ENCODE measurements at regions not wholly inside any gene's neighbourhood (a gene's known extent, or its start where the extent isn't known, plus 50 kb on each side); places are given as distances from the start of the nearest gene placed in this dataset.

DNA sequence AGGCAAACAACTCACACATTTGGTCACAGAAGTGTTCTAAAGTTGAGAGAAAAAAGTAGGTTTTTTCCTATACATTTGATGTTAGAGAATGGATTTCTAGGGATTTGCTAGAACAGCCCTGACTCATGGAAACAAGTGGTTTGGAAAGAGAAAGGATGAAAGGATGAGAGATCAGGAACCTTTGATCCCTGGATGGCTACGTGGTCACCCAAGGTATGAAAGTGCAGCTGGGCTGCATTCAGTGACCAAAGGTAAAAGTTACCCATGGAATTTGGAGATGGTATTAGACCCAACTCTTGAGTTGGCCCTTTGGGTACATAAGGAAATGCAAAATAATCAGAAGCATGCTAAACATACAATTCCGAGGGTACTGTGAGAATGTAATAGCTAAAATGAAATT, 61.3 kb upstream of the SPIN1 start:
- intact Hi-C loops (cut with micrococcal nuclease), result no loop called here

DNA sequence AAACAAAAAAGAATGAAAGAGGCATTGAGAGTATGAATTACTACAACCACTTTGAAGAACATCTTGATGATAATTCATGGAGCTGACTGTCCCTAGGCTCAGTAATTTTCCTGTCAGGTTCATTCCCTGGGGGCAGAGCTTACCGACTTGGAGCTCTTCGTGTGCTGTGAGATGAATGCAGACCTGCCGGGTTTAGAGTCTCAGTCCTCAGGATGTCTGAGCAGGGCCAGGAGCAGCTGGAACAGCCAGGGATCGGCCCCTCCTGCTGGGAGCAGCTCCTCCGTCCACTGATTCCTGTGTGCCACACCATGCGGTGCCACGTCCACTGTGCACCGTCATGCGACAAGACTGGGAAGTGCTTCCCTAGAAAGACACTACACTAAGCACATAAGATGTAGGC, 62.2 kb upstream of the SPIN1 start:
- intact Hi-C loops (cut with micrococcal nuclease), result no loop called here

DNA sequence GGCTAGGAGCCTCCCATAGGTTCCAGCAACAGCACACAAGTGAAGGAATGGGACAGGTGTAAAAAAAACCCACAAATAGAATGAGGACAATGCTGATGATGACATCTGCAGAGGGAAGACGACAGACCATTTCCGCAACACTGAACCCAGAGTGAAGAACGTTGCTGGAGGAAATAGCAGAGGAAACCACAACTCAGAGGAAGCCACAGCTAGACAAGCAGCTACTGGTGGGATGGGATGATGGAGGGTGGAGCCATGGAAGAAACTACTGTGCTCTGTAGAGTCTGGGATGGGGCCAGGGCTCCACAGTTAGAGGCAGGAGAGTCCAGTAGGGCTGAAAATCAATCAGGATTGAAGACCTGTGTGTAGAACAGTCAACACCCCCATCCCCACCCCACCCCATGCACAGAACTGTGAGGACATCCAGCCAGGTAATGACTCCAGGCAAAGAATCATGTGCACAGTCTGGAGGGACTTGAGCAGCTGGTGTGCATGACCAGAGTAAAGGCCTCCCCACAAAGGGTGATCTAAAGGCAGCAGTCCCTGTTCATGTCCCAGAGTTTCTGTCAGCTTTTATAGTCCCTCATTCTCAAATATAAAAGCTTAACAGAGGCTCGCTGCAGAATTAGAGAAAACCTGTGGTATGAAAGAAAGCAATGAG, 65.2 kb upstream of the SPIN1 start:
- intact Hi-C loops (cut with micrococcal nuclease), result loop anchor here (1.0 to 5.0 kb wide), 3 partner anchors 11 to 64 kb away; partner anchors contain the start of gene SPIN1

DNA sequence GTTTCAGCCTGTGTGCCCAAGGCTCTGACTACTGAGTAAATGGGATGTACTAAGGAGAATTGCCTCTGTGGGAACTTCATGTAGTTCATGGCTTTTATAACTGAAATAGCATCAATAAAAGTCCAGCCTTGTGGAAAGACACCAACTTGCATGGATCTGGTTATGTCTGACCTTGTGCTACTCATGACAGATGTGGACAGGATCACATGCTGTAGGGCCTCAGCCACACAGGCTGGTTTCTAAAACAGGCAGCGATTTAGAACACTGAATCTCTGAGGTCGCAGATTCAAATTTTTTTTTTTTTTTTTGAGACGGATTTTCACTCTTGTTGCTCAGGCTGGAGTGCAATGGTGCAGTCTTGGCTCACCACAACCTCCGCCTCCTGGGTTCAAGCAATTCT, 66.5 kb upstream of the SPIN1 start:
- intact Hi-C loops (cut with micrococcal nuclease), result loop anchor here (5.0 kb wide), 1 partner anchor 66 kb away; the partner anchor contains the start of gene SPIN1

DNA sequence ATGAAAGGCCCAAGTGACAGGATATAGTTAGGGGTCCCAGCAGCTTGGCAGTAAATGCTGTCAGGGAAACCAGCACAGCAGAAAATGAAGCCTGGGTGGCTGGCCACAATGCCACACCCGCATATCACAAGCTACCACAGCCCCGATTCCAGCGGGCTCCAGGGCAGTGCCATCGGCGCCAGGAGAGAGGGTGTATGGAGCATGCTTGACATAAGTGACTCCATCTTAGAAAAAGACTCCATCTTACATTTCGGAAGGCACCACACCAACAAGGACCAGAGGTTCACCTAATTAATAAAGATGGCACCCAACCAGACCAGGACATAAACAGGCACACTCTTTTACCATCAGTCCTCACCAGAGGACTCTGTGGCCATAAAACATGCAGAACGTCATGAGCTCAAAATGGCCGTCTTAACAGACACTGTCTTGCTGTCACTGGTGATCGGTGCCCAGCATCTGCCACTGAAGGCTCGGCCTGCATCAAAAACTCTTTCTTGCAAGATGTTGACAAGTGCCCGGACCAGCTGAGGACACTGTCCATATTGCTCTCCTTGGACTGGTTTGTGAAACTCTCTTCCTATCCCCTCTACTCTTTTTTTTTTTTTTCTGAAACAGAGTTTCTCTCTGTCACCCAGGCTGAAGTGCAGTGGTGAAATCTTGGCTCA, 67.4 kb upstream of the SPIN1 start:
- intact Hi-C loops (cut with micrococcal nuclease), result loop anchor here (5.0 kb wide), 1 partner anchor 66 kb away; the partner anchor contains the start of gene SPIN1

DNA sequence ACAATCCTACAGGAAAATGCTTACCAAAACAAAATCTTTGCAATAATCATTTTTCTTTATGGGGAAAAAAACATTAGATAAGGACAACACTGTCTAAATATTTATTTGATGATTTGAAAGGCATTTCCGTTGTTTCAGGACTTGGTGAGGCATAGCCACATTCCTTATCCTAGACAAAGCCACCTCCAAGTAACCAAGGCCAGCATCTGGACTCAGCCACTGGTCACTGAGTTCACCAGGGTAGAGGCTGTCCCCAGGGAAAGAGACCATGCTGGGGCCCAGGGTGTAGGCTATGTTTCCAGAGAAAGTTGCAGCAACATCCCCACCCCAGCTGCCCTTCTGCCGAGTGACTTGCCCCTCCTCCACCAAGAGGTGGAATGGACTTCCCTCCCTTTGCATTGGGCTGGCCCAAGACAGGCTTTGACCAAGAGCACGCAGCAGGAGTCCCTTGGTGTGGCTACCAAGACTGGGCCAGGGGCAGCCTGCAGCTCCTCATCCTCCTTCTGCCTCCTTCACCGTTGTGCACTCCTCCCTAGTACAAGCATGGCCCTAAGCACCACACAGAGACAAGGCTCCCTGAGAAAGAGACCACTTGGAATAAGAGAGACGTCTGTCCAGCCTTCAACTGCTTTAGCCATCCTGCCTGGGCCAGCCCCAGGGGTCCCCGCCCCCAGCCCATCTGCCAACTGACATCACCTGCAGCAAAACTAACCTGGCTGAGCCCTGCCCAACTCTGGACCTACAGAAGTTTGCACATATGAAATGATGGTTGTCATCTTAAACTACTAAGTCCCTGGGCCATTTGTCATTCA, 68.1 kb upstream of the SPIN1 start:
- intact Hi-C loops (cut with micrococcal nuclease), result loop anchor here (5.0 kb wide), 1 partner anchor 67 kb away; the partner anchor contains the start of gene SPIN1

DNA sequence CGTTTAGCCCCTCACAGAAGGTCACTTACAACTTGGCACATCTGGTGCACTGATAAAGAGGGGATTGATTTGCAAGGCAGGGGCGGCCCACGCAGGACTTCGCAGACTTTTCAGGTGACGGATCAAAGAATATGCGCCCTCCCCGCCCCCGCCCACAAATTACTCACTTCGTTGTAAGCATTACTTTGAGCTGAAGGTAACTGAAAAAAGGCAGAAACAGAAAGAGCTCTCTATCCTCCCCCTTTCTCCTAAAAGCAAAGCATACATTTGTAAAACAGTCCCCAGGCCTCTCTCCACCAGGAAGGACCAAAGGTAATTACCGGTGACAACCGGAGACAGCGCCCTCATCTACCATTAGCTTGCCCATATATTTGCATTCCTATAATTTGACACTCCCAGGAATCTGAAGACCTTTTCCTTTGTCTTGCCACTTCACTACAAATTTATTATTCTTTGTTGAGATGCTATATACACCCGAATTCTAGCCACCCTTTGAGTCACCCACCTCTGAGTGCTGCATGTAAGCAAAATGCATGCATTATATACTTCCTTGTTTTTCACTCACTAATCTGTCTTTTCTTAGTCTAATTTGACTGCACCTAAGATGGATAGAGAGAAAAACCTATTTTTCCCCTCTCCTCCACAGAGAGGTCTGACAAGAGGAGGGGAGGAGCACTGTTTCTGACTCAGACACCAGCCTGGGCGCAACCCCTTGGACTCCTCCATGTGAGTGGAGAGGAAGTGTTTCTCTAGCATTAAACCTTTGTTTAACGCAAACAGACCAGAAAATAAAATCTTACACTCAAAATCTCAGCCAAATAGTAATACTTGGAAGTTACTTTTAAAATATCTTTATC, 74.7 kb upstream of the SPIN1 start:
- intact Hi-C loops (cut with micrococcal nuclease), result no loop called here

DNA sequence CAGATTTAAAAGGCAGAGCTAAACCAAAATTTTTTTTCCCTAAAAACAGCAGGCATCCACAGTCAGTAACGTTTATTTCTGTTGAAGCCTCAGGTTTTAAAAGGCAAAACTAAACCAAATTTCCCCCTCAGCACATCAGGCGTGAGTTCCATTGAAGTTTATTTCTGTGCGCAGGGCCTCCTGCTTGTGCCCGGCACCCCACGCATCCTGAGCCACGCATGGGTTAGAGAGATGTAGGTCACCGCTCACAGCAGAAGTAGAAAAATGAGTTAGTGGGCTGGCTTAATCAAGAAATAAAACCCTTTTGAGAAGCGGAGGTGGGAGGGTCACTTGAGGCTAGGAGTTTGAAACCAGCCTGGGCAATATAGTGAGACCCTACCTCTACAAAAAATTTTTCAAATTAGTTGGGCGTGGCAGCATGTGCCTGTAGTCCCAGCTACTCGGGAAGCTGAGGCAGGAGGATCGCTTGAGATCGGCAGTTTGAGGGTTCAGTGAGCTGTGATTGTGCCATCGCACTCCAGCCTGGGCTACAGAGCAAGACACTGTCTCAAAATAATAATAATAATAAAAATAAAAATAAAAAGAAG, 75.6 kb upstream of the SPIN1 start:
- intact Hi-C loops (cut with micrococcal nuclease), result loop anchor here (1.0 kb wide), 1 partner anchor 11 kb away; no protein-coding TSS in a partner anchor

DNA sequence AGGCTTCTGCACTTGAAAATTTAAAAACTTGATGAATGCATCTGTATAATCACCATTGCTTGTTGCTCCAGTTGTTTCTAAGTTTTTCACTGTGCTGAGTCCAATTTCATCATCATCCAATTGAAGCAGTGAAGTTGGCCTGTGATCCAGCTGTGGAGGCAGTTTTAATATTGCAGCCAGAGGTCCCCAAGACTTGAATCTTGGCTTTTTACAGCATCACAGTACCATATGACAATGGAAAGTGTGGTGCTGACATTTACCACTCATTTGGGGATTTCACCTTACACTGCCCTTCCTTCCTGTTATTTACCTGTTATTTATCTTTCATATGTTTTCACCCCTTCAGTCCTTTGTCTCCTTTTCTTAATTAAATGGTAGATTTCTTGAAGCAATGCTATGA, 76.2 kb upstream of the SPIN1 start:
- intact Hi-C loops (cut with micrococcal nuclease), result loop anchor here (1.0 kb wide), 1 partner anchor 11 kb away; no protein-coding TSS in a partner anchor

DNA sequence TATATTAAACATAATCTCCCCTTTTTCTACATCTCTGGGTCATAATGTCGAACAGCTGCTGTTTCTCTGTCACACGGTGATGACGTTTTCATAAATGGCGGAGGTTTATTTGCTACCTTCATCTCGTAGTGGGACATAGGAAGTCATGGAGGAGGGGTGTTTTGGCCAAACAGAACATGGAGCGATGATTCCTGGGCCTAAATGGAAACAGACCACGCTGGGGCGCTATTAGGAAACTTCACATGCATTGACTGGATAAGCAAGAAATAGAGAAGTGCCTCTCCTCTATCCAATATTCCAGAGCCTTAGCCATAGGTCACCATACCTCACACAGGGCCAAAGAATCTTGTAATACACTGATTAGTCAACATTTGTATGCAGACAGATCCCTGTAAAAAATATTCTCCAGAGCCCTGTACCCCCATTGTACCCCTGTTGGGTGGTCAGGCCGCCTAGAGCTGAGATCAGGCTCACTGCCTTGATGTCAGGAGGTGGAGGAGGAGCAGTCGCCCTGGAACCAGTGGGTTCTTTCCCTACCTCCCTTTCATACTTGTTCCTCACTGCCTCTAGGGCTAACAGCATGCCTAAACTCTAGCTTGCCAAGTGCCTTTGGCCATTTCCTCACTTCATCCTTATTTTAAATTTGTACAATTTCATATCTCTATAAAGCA, 77.8 kb upstream of the SPIN1 start:
- intact Hi-C loops (cut with micrococcal nuclease), result no loop called here

DNA sequence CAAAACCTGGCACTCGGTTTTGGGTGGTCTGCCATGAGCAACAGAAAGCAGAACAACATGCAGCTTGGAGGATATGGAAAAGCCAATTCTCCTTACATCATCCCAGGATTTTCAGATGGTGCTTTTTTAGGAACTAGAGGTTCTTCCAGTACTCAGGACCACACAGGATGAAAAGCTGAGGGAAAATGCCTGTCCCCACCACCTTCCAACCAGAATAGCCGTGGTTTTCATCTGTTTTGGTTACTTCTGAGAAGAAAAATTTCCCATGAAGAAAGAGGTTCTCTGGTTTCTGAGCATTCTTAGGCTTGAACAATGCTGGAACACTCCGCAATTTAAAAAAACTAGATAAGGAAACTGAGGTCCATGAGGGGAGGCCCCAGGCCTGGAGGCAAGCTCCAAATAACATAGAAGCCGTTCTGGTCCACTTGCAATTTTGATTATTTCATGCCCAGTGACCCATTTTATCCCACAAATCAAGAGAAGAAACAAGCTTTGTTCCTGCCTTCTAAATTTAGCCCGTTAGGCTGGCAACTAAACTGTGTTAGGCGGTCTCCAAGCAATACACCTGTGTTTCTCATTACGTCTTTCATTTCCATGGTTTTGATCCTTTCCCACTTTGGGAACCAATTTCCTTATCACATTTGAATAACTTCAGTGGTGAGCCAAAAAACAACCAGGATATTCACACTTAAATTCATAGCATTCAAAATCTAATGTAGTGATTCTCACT, 79.2 kb upstream of the SPIN1 start:
- intact Hi-C loops (cut with micrococcal nuclease), result no loop called here

DNA sequence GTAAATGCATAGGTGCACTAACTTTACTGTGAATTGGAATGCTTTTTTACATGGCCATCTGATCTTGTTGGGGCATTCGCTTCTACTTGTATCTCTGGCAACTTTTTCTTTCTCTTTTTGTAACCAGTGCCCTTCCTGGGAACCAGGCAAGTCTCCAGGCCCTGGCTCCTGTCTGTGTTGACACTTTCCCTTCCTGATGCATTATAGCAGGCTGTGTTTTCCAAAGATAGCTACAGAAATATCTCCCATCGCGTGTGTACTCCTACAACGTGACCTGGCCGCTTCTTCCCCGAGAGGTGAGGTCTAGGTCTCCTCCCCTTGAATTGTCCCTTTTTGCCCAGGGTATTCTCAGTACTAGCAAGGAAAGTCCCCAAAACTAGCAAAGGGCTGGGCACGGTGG, 81.1 kb upstream of the SPIN1 start:
- intact Hi-C loops (cut with micrococcal nuclease), result no loop called here

DNA sequence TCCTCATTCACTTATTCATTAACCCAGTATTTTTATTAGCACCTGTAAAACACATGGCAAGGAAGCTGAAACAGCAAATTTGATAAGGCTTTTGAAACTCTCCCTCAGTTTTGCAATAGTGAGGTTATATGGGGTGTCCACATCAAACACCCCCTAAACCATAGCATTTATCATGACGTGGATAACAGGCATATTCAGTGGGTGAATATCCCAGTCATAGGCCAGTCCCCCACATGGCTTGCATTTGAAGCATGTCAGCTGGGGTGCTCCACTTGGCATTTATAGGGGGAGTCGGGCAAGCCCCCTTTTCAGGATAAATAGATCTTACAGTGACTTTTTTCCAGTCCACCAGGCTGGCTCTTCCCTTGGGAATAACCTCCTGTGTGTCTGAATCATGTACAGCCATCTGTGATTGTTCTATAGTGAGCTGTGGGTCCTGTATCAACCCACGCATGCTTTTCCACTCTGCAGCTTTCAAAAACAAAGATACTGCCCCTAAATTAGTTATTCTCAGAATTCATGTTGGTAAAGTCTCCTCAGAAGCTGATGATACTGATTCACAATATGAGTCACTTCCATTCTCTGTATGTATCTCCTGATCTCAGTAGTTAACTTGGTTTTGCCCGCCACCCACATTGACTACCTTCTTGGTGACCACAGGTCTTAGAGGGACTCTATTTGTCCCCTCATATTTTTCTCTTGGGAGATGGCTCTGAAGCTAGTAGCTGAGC, 84.4 kb upstream of the SPIN1 start:
- intact Hi-C loops (cut with micrococcal nuclease), result loop anchor here (1.0 to 2.0 kb wide), 3 partner anchors 19 to 85 kb away; partner anchors contain the start of gene SPIN1

DNA sequence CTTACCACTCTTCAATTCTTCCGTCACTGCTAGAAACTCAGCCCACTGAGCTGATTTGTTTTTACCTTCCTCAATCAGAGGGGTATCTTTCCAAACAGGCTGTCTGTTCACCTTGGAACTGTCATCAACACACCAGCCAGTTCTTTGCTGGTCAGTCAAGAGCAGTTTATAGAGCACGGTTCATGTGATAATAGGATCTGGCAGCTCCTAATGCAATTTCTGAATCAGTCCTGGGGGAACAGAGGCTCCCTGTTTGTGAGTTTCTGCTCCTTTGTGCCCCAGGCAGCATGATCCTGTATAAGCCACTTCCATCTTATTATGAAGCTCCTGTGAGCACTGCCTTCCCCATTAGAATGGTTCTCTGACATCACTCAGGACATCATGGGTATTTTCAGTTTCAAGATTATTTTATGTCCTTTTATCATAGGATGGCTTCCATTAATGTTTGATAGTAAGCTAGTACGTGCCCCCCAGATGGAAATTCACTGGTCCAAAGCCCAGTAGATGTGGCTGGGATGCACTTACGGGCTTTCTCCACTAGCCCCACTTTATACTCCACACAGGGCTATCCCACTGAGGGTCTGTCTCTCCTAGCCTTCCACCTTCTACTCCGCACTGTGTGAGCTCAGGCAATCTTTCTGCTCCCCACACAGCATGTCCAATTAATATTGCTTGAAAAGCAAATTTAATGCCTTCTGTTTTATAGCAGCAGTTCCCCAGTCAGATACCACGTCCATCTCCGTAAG, 85.5 kb upstream of the SPIN1 start:
- intact Hi-C loops (cut with micrococcal nuclease), result loop anchor here (2.0 kb wide), 1 partner anchor 22 kb away; no protein-coding TSS in a partner anchor

DNA sequence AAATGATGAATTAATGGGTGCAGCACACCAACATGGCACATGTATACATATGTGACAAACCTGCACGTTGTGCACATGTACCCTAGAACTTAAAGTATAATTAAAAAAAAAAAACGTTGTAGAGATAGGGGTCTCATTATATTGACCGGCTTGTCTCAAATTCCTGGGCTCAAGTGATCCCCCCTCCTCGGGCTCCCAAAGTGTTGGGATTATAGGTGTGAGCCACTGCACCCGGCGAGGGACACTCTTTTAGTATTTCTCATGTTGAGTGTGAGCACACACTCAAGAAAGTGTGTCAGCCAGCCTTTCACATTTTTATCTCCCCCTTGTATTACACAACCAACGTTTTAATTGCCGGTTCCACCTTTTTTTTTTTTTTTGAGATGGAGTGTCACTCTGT, 87.7 kb upstream of the SPIN1 start:
- intact Hi-C loops (cut with micrococcal nuclease), result no loop called here

DNA sequence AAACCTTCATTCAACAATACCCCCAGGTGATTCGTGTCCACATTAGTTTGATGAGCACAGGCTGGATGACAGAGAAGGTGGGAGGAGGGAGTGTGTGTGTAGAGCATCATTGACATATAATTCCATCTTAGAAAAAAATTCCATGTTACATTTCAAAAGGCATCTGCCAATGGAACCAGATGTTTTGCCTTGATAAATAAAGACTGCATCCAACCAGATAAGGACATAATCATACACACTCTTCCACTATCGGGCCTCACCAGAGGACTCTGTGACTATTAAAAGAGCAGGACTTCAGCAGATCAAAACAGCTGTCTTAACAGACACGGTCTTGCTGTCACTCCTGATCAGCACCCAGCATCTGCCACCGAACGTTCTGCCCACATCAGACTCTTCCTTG, 96.4 kb upstream of the SPIN1 start:
- intact Hi-C loops (cut with micrococcal nuclease), result no loop called here

DNA sequence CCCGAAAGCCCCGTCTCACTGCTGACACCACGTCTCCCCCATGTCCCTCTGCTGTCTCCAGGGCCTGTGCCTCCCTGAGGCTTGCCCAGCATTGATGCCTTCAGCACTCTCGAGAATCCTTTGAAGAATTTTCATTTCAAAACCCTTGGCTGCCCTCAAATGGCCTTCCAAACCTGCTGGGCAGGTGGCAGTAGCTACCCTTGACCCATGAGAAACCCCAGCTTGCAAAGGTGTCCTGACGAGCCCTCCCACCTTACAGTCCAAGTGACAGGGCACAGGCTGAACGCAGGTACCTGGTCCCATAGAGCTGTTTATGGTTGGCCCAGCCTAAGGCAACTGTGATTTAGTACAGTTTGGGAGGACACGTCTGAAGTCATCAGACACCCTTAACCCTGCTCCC, 97.2 kb upstream of the SPIN1 start:
- intact Hi-C loops (cut with micrococcal nuclease), result no loop called here

DNA sequence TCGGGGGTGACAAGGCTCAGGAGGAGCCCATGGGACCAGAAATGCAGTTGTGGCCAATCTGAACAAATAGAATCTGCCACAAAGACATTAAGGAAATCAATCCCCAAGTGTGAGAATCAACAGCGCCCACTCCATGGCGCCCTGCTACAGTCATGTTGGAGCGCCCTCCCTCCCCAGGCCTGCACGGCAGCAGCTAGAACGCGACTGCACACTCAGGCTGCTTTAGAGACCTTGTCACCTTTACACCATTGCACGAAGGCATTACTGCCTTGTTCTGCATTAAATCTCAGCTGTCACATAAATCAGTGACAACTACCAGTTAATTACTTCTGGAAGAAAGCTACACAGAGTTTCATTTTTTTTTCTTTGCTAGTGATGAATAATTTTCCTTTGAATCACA, 98.7 kb upstream of the SPIN1 start:
- intact Hi-C loops (cut with micrococcal nuclease), result no loop called here

Measured in T-helper 2 cell treated with Interferon-gamma antibody and Interleukin-4, amounts not matched to agents 100 ng/mL and 5 ng/mL, for 36 hours (primary cell).